ENCODE measurements at regions not wholly inside any gene's neighbourhood (a gene's known extent, or its start where the extent isn't known, plus 50 kb on each side); places are given as distances from the start of the nearest gene placed in this dataset.

GRCh38 chr11:104488561-104488960 lies 324.6 kb upstream of the PDGFD start:
- Histone ChIP-seq H3K4me3 (ENCODE audit: low read length) (no peak overlapping the region), H3K9ac (ENCODE audit: low read length) (no peak overlapping the region), H3K27me3 (ENCODE audit: low read length) (no peaks in the 10 kb centered on the region), H3K36me3 (ENCODE audit: low read depth, low read length) (no peaks in the 10 kb centered on the region), H3K9me2 (replicated peaks; ENCODE audit: low read length) (no peaks in the 10 kb centered on the region), H2AFZ (ENCODE audit: low read length) (no peak overlapping the region), H3K4me2 (ENCODE audit: low read length) (no peak overlapping the region), H3F3A (ENCODE audit: low read length, unreplicated experiment) (no peaks in the 10 kb centered on the region), H3K79me2 (ENCODE audit: low read length) (no peaks in the 10 kb centered on the region), H3K27ac (ENCODE audit: low read length) (no peak overlapping the region), H3K4me1 (ENCODE audit: insufficient read depth, low read length) (no peaks in the 10 kb centered on the region), H3K9me3 (ENCODE audit: low read length) (no peaks in the 10 kb centered on the region), H4K20me1 (ENCODE audit: low read length) (no peaks in the 10 kb centered on the region)
- DNase-seq (no peak), ATAC-seq (no peak)
- BruUV-seq (replicated peaks): no TSS peak
- ChIA-PET CTCF (no interaction called here), POLR2A (ENCODE audit: unreplicated experiment) (no interaction called here)
- TF ChIP-seq EZH2phosphoT487 (IDR thresholded peaks at IDR 0.05; ENCODE audit: borderline replicate concordance, low read length) (no peak), EZH2 (IDR thresholded peaks at IDR 0.05; ENCODE audit: low read length, unreplicated experiment) (no peak), CTCF (conservative IDR thresholded peaks at IDR 0.05; ENCODE audit: low read depth, low read length) (no peak)
- intact Hi-C loops (cut with micrococcal nuclease): no loop called here

- TF ChIP-seq EZH2 (IDR thresholded peaks at IDR 0.05; ENCODE audit: low read length, unreplicated experiment): no peak
- TF ChIP-seq EZH2phosphoT487 (IDR thresholded peaks at IDR 0.05; ENCODE audit: borderline replicate concordance, low read length): no peak
- TF ChIP-seq CTCF (conservative IDR thresholded peaks at IDR 0.05; ENCODE audit: low read depth, low read length): no peak
- CTCF ChIA-PET: no interaction called here
- ATAC-seq (no peak), DNase-seq (no peak)
- Histone ChIP-seq H3K9me2 (replicated peaks; ENCODE audit: low read length) (no peaks in the 10 kb centered on the region), H3F3A (ENCODE audit: low read length, unreplicated experiment) (no peaks in the 10 kb centered on the region), H4K20me1 (ENCODE audit: low read length) (no peaks in the 10 kb centered on the region), H3K9me3 (ENCODE audit: low read length) (no peaks in the 10 kb centered on the region), H3K4me3 (ENCODE audit: low read length) (no peak overlapping the region), H3K4me2 (ENCODE audit: low read length) (no peak overlapping the region), H3K36me3 (ENCODE audit: low read depth, low read length) (no peaks in the 10 kb centered on the region), H2AFZ (ENCODE audit: low read length) (no peak overlapping the region), H3K9ac (ENCODE audit: low read length) (no peak overlapping the region), H3K79me2 (ENCODE audit: low read length) (no peaks in the 10 kb centered on the region), H3K27ac (ENCODE audit: low read length) (no peak overlapping the region), H3K4me1 (ENCODE audit: insufficient read depth, low read length) (no peaks in the 10 kb centered on the region), H3K27me3 (ENCODE audit: low read length) (no peaks in the 10 kb centered on the region)
- POLR2A ChIA-PET (ENCODE audit: unreplicated experiment): no interaction called here
- no TSS peak for BruUV-seq (replicated peaks)
- intact Hi-C loops (cut with micrococcal nuclease): no loop called here
Observed at GRCh38 chr11:104487046-104487806, 323.3 kb upstream of the PDGFD start.

- no peak overlapping the region for H2AFZ ChIP-seq (ENCODE audit: low read length)
- ATAC-seq (no peak), DNase-seq (no peak)
- H3K79me2 ChIP-seq (ENCODE audit: low read length): no peaks in the 10 kb centered on the region
- no peak overlapping the region for H3K4me2 ChIP-seq (ENCODE audit: low read length)
- H3K9me2 ChIP-seq (replicated peaks; ENCODE audit: low read length): no peaks in the 10 kb centered on the region
- intact Hi-C loops (cut with micrococcal nuclease): no loop called here
- no TSS peak for BruUV-seq (replicated peaks)
- no peaks in the 10 kb centered on the region for H3K4me1 ChIP-seq (ENCODE audit: insufficient read depth, low read length)
- no peak overlapping the region for H3K4me3 ChIP-seq (ENCODE audit: low read length)
- no peaks in the 10 kb centered on the region for H3K27me3 ChIP-seq (ENCODE audit: low read length)
- POLR2A ChIA-PET (ENCODE audit: unreplicated experiment): no interaction called here
- H3K9me3 ChIP-seq (ENCODE audit: low read length): no peaks in the 10 kb centered on the region
- CTCF ChIA-PET: no interaction called here
- H3K27ac ChIP-seq (ENCODE audit: low read length): no peak overlapping the region
- no peaks in the 10 kb centered on the region for H3F3A ChIP-seq (ENCODE audit: low read length, unreplicated experiment)
- TF ChIP-seq CTCF (conservative IDR thresholded peaks at IDR 0.05; ENCODE audit: low read depth, low read length): no peak
- TF ChIP-seq EZH2phosphoT487 (IDR thresholded peaks at IDR 0.05; ENCODE audit: borderline replicate concordance, low read length): no peak
- TF ChIP-seq EZH2 (IDR thresholded peaks at IDR 0.05; ENCODE audit: low read length, unreplicated experiment): no peak
- no peaks in the 10 kb centered on the region for H3K36me3 ChIP-seq (ENCODE audit: low read depth, low read length)
- no peak overlapping the region for H3K9ac ChIP-seq (ENCODE audit: low read length)
- no peaks in the 10 kb centered on the region for H4K20me1 ChIP-seq (ENCODE audit: low read length)
Observed at GRCh38 chr11:104484804-104485554, 321.0 kb upstream of the PDGFD start.

All from PC-3 (cell line).